Endodermal cell (in vitro differentiated cells): ENCODE measurements at regions not wholly inside any gene's neighbourhood (a gene's known extent, or its start where the extent isn't known, plus 50 kb on each side); places are given as distances from the start of the nearest gene placed in this dataset.

Experiments used
- DNase-seq: peaks from one replicate; pipeline ENCODE4 v3.0.0-alpha.2; 2017
- H3K27ac ChIP-seq: 2 replicates; pipeline ENCODE4 v1.5.1; 2013; ENCODE audit warnings: mild to moderate bottlenecking, low read depth, low read length, moderate library complexity
- H3K27me3 ChIP-seq: 2 replicates; pipeline ENCODE4 v1.6.1; 2013; ENCODE audit warnings: mild to moderate bottlenecking, low read length, moderate library complexity; ENCODE audit not compliant: insufficient read depth, control insufficient read depth, poor library complexity, severe bottlenecking
- H3K36me3 ChIP-seq: 2 replicates; pipeline ENCODE4 v1.7.0; 2013; ENCODE audit warnings: mild to moderate bottlenecking, low read length, moderate library complexity; ENCODE audit not compliant: control insufficient read depth, insufficient read depth
- H3K4me1 ChIP-seq: one replicate; pipeline ENCODE4 v1.7.0; 2013; ENCODE audit warnings: low read length; ENCODE audit not compliant: control insufficient read depth, insufficient read depth
- H3K4me3 ChIP-seq: 2 replicates; pipeline ENCODE4 v1.5.1; 2013; ENCODE audit warnings: mild to moderate bottlenecking, low read length, moderate library complexity
- H3K9ac ChIP-seq: 2 replicates; pipeline ENCODE4 v1.6.1; 2013; ENCODE audit warnings: mild to moderate bottlenecking, low read length, moderate library complexity; ENCODE audit not compliant: poor library complexity, severe bottlenecking; ENCODE audit errors: extremely low read depth
- H3K9me3 ChIP-seq: 2 replicates; pipeline ENCODE4 v1.6.1; 2013; ENCODE audit warnings: mild to moderate bottlenecking, low read length, moderate library complexity; ENCODE audit not compliant: control insufficient read depth
- H3K27ac Mint-ChIP-seq: 2 replicates; pipeline ENCODE4 v1.8.0; 2020; ENCODE audit warnings: mixed read lengths
- H3K27me3 Mint-ChIP-seq: 2 replicates; pipeline ENCODE4 v1.8.0; 2021; ENCODE audit warnings: mild to moderate bottlenecking, mixed read lengths; ENCODE audit not compliant: insufficient read depth
- H3K36me3 Mint-ChIP-seq: 2 replicates; pipeline ENCODE4 v1.8.0; 2020; ENCODE audit warnings: low read depth, mixed read lengths
- H3K4me1 Mint-ChIP-seq: 2 replicates; pipeline ENCODE4 v1.8.0; 2020; ENCODE audit warnings: mixed read lengths
- H3K4me3 Mint-ChIP-seq: 2 replicates; pipeline ENCODE4 v1.8.0; 2020; ENCODE audit warnings: mild to moderate bottlenecking, moderate library complexity, mixed read lengths
- H3K9me3 Mint-ChIP-seq: 2 replicates; pipeline ENCODE4 v1.8.0; 2020; ENCODE audit warnings: mild to moderate bottlenecking, mixed read lengths
- CTCF ChIP-seq: fragments of 200-600 bp; sonication (generic); conservative IDR thresholded peaks from 2 replicates; pipeline ENCODE4 v1.5.0; 2021; ENCODE audit warnings: antibody characterized with exemption, mild to moderate bottlenecking
- WGBS, 2 experiments: methylation state at CpG; one replicate each; pipeline versions ENCODE4 v1.1.5 to v1.1.7; 2013; ENCODE audit warnings: missing lambda C conversion rate in 2 of 2, mixed read lengths in 1 of 2; ENCODE audit not compliant: insufficient coverage in 1 of 2, insufficient read length in 1 of 2; 5-methylcytosine and 5-hydroxymethylcytosine counted together

- H3K36me3 Mint-ChIP-seq = no peaks in the 10 kb centered on the region
- H3K27ac Mint-ChIP-seq = no peak overlapping the region
- 83 to 86% methylated on average over 3 to 4 of the region's 4 CpGs for WGBS, 2 experiments
- Histone ChIP-seq H3K36me3 (no peaks in the 10 kb centered on the region), H3K27ac (no peak overlapping the region), H3K9me3 (no peaks in the 10 kb centered on the region), H3K4me1 (no peaks in the 10 kb centered on the region), H3K9ac (no peak overlapping the region), H3K4me3 (no peak overlapping the region), H3K27me3 (peaks cover 9% of the 10 kb centered on the region)
- H3K4me3 Mint-ChIP-seq = no peak overlapping the region
- TF ChIP-seq CTCF = no peak
- H3K9me3 Mint-ChIP-seq = no peaks in the 10 kb centered on the region
- no peak for DNase-seq
- peaks cover 14% of the 10 kb centered on the region for H3K27me3 Mint-ChIP-seq
- H3K4me1 Mint-ChIP-seq = peaks cover 3% of the 10 kb centered on the region
Observed at GRCh38 chr14:21861153-21861552, 187.5 kb upstream of the OR4E1 start.

- no peaks in the 10 kb centered on the region for H3K9me3 Mint-ChIP-seq
- H3K27me3 ChIP-seq = peaks cover 9% of the 10 kb centered on the region
- no peak overlapping the region for H3K27ac Mint-ChIP-seq
- H3K4me1 Mint-ChIP-seq = peaks cover 3% of the 10 kb centered on the region
- no peaks in the 10 kb centered on the region for H3K9me3 ChIP-seq
- H3K4me1 ChIP-seq = no peaks in the 10 kb centered on the region
- peaks cover 14% of the 10 kb centered on the region for H3K27me3 Mint-ChIP-seq
- H3K4me3 Mint-ChIP-seq = no peak overlapping the region
- peak; percentile 83 for TF ChIP-seq CTCF
- H3K4me3 ChIP-seq = no peak overlapping the region
- H3K9ac ChIP-seq = no peak overlapping the region
- no peak overlapping the region for H3K27ac ChIP-seq
- H3K36me3 Mint-ChIP-seq = no peaks in the 10 kb centered on the region
- 0 to 72% methylated on average over 1 to 3 of the region's 3 CpGs for WGBS, 2 experiments
- H3K36me3 ChIP-seq = no peaks in the 10 kb centered on the region
- DNase-seq = peak; percentile 80
Observed at GRCh38 chr14:21860172-21860571, 186.6 kb upstream of the OR4E1 start.

DNA sequence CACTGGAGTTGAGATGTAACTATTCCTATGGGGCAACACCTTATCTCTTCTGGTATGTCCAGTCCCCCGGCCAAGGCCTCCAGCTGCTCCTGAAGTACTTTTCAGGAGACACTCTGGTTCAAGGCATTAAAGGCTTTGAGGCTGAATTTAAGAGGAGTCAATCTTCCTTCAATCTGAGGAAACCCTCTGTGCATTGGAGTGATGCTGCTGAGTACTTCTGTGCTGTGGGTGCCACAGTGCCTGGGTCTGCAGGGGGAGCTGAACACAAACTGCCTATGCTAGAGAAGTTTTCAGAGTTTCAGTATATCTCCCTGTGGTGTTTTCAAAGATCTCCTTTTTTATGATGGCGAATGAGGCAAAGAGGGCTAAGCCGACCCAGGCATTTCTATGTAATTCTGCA lies 179.2 kb upstream of the OR4E1 start:
- 85 to 90% methylated on average over 2 to 3 of the region's 3 CpGs for WGBS, 2 experiments
- Mint-ChIP-seq H3K27me3 (peaks cover 31% of the 10 kb centered on the region), H3K27ac (no peak overlapping the region)

More for the DNA sequence above, 179.2 kb upstream of the OR4E1 start:
- no peak for DNase-seq
- H3K27ac ChIP-seq = no peak overlapping the region
- no peaks in the 10 kb centered on the region for H3K36me3 ChIP-seq
- no peak overlapping the region for H3K4me3 ChIP-seq
- no peaks in the 10 kb centered on the region for H3K36me3 Mint-ChIP-seq
- H3K9me3 ChIP-seq = no peaks in the 10 kb centered on the region
- no peaks in the 10 kb centered on the region for H3K9me3 Mint-ChIP-seq
- no peak overlapping the region for H3K9ac ChIP-seq
- H3K27me3 ChIP-seq = peaks cover 3% of the 10 kb centered on the region
- H3K4me3 Mint-ChIP-seq = no peak overlapping the region
- no peaks in the 10 kb centered on the region for H3K4me1 ChIP-seq
- TF ChIP-seq CTCF = no peak
- peaks cover 7% of the 10 kb centered on the region for H3K4me1 Mint-ChIP-seq
